AG10803 (cell line): ENCODE measurements at regions not wholly inside any gene's neighbourhood (a gene's known extent, or its start where the extent isn't known, plus 50 kb on each side); places are given as distances from the start of the nearest gene placed in this dataset.

Experiments
- DNase-seq: peaks from one replicate; pipeline ENCODE4 v3.0.0; 2010; ENCODE audit warnings: low read depth
- H3K4me3 ChIP-seq: 2 replicates; pipeline ENCODE4 v1.5.1; 2011; ENCODE audit warnings: mild to moderate bottlenecking, low read length, control low read depth
- TF ChIP-seq, protein P1 (sequence below): conservative IDR thresholded peaks from 2 replicates; pipeline ENCODE4 v1.5.1; 2011; ENCODE audit warnings: mild to moderate bottlenecking, low read length, control low read depth, inconsistent platforms

DNA sequence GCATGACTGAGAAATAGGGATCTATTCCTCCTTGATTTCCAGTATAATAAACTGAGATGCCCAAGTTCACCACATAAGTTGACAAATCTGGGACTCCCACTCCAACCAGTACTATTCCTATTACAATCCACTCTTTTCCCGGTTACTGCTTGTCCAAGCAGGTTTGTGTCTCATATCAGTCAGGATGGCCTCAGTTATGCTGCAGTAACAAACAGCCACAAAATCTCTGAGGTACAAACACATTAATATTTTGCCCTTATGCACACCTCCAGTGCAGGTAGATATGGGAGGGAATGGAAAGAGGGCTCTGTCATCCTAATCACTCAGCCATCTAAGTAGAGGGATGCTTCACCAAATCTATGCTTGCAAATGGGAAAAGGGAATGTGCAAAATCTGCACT lies 207.8 kb downstream of the RAB28 start:
- TF ChIP-seq, protein P1, sequence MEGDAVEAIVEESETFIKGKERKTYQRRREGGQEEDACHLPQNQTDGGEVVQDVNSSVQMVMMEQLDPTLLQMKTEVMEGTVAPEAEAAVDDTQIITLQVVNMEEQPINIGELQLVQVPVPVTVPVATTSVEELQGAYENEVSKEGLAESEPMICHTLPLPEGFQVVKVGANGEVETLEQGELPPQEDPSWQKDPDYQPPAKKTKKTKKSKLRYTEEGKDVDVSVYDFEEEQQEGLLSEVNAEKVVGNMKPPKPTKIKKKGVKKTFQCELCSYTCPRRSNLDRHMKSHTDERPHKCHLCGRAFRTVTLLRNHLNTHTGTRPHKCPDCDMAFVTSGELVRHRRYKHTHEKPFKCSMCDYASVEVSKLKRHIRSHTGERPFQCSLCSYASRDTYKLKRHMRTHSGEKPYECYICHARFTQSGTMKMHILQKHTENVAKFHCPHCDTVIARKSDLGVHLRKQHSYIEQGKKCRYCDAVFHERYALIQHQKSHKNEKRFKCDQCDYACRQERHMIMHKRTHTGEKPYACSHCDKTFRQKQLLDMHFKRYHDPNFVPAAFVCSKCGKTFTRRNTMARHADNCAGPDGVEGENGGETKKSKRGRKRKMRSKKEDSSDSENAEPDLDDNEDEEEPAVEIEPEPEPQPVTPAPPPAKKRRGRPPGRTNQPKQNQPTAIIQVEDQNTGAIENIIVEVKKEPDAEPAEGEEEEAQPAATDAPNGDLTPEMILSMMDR, result no peak
- no peak for DNase-seq

DNA sequence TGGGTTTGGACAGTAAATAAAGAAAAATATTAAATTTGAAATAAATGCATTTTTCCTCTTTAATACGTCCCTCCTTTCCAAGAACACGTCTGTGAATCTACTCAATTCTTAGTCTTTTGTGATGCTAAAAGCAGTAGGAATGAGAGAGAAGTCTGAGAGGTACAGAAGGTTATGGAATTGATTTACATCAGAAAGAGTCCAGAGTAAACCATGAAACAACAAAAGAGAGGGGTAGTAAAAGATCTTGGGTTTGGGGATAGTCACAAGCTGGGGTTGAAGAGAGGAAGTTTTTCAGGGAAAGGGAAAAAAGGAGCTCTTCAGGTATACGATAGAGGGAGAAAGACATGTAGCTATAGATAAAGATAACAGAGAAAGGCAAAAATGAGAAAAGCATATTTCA lies 215.4 kb downstream of the RAB28 start:
- TF ChIP-seq, protein P1, result no peak
- DNase-seq, result no peak

More for the DNA sequence above, 207.8 kb downstream of the RAB28 start:
- no peak overlapping the region for H3K4me3 ChIP-seq

DNA sequence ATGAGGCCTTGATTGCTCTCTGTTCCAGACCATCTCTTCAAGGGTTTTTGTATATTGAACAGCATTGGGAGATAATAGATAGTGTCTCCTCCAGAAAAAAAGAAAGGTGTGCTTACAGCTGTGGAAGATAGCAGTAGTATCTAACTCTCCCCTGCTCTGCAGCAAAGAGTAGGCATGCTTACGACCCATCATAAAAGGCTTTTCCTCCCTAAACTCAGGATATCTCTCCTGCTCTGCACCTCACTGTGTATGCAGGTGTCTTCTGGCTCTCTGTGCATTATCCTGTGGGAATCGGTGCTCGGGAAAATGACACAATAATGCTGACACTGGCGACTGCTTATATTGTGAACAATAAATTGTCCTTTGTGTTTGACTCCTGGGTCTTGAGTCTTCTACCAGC lies 216.0 kb downstream of the RAB28 start:
- no peak for DNase-seq
- H3K4me3 ChIP-seq, result no peak overlapping the region
- TF ChIP-seq, protein P1, result no peak

More for the DNA sequence above, 215.4 kb downstream of the RAB28 start:
- no peak overlapping the region for H3K4me3 ChIP-seq

DNA sequence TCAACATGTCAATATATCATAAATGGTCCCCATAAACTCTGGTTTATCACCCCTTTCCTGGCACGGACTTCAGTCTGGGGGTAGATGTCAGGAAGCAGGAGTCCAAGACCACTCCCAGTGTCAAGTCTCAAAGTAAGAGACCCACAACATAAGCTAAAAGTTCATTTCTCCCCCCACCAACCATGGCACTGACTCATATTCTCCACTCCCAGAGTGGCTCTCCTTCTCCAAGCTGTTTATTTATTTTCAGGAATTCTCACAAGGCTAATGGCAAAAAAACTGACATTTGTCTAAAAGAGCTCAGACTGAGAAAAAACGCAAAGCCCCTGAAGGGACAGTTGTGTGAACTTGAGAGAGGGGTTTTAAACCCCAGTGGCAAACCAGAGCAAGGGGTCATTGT lies 217.0 kb downstream of the RAB28 start:
- H3K4me3 ChIP-seq, result no peak overlapping the region
- TF ChIP-seq, protein P1, result no peak
- DNase-seq, result no peak

DNA sequence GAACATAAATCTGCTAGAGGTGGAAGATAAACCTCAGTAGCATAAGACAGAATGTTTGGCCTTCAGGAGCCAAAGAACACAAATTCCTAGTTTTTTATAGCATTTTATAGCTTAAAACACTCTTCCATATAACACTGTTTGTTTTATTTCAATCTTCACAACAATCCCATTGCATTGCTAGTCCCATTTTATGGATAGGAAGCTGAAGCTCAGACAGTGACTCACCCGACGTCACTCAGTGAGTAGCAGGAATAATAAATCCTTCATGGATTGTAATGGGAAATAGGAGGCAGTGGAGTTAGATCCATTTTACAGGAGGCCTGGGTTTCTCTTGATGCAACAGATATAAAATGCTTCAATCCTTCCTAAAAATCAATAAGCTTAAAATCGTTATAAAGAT lies 217.5 kb downstream of the RAB28 start:
- H3K4me3 ChIP-seq, result no peak overlapping the region
- DNase-seq, result no peak
- TF ChIP-seq, protein P1, result no peak

DNA sequence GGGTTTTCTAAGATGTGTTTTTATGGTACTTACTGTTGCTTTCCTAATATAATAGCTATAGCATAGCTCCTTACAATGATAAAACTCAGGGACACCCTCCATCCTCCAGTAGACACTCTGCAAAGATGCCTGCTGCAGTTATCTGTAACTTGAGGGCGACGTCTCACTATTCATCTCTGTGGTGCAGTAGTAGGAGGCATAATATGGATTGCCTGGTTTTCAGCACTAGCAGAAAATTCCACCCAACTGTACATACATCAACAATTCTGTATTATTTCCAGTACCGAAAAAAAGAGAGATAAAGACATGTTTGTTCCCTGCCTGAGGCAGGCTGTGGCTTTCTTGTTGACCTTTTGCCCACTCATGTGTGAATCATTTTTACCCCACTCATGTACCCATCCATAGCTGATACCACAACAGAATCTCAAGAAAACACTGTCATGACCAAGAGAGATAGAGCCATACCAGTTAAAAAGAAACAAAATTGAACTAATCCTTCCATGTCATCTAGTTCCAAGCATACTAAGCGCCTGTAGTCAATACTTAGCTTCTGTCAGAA lies 220.1 kb downstream of the RAB28 start:
- DNase-seq, result no peak
- TF ChIP-seq, protein P1, result no peak

DNA sequence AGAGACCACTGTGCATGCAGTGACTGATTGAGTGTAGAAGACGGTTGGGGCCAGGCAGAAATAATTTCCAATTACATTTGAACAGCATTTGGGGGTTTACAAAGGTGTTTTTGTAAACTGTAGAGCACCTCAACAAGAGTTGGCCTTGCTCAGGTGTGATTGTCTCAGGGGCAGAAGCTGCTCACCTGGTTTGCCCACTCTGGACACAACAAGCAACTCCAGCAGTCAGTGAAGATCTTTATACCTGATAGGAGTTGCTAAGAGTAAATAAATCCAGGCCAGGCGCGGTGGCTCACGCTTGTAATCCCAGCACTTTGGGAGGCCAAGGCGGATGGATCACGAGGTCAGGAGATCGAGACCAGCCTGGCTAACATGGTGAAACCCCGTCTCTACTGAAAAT lies 221.3 kb downstream of the RAB28 start:
- DNase-seq, result no peak
- no peak overlapping the region for H3K4me3 ChIP-seq
- TF ChIP-seq, protein P1, result no peak

More for the DNA sequence above, 220.1 kb downstream of the RAB28 start:
- no peak overlapping the region for H3K4me3 ChIP-seq
